NCI-H1417 (cell line): ENCODE measurements at regions not wholly inside any gene's neighbourhood (a gene's known extent, or its start where the extent isn't known, plus 50 kb on each side); places are given as distances from the start of the nearest gene placed in this dataset.
"Not testable (repeated sequence)": the region's sequence is repeated elsewhere in the genome, so short reads cannot be mapped to it uniquely, and the experiment has no call there.

ENCODE experiments used
- DNase-seq, 3 experiments: peaks; one replicate each; lab custom pipeline; 2025; lab: John Stamatoyannopoulos, UW

DNA sequence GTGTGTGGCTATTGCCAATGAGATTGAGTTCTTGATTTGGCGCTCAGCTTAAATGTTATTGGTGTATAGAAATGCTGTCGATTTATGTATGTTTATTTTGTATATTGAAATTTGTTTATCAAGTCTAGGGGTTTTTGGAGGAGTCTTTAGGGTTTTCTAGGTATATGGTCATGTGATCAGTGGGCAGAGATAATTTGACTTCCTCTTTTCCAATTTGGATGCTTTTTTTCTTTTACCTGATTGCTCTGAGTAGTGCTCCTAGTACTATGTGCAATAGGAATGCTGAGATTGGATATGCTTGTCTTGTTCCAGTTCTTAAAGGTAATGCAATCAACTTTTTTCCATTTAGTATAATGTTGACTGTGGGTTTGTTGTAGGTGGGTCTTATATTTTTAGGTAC lies 99.8 kb upstream of the PMCH start:
- DNase-seq: no peak

DNA sequence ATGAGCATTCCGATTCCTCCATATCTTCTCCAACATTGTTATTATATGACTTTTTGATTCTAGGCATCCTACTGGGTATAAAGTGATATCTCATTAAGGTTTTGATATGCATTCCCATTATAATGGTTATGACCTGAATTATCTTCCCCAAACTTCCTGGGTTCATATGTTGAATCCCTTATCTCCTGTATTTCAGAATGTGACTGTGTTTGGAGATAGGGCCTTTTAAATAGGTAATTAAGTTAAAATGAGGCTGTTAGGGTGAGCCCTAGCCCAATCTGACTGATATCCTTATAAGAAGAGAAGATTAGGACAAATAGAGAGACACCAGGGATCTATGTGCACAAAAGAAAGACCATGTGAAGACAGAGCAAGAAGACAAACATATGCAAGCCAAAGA lies 96.9 kb upstream of the PMCH start:
- no peak for DNase-seq

DNA sequence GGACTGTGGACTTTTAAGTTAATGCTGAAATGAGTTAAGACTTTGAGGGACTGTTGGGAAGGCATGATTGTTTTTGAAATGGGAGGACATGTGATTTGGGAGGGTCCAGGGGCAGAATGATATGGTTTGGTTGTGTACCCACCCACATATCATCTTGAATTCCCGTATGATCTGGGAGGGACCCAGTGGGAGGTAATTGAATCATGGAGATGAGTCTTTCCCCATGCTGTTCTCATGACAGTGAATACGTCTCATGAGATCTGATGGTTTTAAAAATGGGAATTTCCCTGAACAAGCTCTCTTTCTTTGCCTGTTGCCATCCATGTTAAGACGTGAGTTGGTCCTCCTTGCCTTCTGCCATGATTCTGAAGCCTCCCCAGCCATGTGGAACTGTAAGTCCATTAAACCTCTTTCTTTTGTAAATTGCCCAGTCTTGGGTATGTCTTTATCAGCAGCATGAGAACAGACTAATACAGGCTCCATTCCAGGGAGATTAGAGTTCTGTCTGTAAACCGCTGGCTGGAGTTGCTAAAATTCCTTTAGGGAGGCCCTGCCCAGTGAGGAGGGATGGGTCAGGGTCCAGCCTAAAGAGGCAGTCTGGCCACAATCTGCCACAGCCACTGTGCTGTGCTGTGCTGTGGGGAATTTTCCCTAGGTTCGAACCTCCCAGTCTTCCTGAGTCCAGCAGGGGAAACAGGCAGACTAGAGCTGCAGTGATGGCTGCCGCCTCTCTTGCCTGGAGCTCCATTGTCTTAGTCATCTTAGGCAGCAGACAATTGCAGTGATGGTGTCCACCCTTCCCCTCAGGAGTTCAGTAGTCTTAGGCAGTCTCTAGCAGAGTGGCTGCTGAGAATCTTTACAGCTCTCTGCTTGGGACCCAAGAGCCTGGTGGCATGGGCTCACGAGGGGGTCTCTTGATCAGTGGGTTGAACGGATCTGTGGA lies 94.1 kb upstream of the PMCH start:
- DNase-seq: not testable (repeated sequence)

DNA sequence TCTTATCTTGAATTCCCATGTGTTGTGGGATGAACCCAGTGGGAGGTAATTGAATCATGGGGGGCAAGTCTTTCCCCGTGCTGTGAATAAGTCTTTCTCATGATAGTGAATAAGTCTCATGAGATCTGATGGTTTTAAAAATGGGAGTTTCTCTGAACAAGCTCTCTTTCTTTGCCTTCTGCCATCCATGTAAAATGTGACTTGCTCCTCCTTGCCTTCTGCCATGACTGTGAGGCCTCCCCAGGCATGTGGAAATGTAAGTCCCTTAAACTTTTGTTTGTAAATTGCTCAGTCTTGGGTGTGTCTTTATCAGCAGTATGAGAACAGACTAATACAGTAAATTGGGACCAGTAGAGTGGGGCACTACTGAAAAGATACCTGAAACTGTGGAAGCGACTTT lies 92.1 kb upstream of the PMCH start:
- DNase-seq: not testable (repeated sequence)

DNA sequence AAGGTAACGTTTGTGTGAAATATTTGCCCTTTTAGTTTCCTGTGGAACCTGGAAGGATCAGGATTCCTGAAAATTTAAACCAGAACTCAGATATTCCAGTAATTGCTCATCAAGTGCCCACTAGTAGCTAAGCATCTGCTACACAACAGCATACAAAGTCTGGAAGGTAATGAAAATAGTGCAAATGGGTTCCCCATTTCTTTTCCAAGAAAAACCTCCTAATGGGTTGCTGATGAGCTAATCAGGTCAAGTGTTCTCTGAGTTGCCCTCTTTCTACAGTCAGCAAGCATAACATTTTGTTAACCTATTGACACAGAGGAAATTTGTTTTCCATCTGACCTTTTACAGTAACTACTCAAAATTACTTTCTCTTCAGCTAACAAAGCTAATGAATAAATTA lies 83.6 kb upstream of the PMCH start:
- no peak for DNase-seq

DNA sequence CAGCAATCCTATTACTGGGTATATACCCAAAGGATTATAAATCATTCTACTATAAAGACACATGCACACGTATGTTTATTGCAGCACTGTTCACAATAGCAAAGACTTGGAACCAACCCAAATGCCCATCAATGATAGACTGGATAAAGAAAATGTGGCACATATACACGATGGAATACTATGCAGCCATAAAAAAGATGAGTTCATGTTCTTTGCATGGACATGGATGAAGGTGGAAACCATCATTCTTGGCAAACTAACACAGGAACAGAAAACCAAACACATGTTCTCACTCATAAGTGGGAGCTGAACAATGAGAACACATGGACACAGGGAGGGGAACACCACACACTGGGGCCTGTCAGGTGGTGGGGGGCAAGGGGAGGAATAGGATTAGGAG lies 58.1 kb upstream of the PMCH start:
- not testable (repeated sequence) for DNase-seq

DNA sequence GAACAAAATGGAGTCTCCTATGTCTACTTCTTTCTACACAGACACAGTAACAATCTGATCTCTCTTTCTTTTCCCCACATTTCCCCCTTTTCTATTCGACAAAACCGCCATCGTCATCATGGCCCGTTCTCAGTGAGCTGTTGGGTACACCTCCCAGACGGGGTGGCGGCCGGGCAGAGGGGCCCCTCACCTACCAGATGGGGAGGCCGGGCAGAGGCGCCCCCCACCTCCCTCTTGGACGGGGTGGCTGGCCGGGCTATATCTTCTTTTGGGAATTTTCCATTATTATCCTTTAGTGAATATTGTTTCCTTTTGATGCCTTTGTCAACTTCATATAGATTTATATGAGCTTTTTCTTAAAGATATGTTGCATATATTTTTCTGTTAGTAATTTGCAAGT lies 53.4 kb upstream of the PMCH start:
- DNase-seq: not testable (repeated sequence)

DNA sequence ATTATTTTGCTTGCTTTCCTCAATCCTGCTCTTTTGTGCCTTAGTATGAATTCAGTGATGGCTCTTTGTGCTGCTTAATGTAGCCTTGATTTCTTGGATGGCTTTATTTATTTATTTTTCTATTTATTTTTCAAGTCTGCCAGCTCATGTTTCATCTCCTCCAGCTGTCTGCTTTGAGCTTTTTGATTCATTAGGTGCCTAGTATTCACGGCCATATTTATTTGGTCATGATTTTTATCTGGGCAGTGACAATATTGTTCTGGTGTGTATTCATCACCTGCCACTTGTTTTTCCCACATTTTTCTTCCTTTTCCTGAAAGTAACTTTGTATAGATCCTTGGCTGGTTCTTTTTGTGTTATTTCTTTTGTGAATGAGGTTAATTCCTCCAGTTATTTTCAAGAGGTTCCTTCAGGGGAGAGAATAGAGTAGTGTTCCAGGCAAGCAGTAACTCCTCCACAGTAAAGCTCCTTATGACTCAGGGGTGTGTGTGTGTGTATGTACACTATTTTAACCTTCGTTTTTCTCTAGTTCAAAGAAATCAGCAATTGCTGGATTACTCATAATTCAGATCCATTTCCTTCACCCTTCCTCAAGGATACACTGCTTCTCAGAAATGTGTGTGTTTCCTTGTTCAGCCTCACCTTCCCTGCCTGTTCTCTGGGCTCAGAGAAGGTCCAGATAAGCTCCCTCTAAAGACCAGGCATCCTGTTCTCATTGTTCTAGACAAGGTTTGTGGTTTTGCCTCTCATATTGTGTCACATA lies 51.6 kb upstream of the PMCH start:
- DNase-seq: peak in 1 of 3 experiments; percentile 19
